ENCODE measurements at regions not wholly inside any gene's neighbourhood (a gene's known extent, or its start where the extent isn't known, plus 50 kb on each side); places are given as distances from the start of the nearest gene placed in this dataset.

GRCh38 chr2:186433777-186434432 is 52.2 kb upstream of the ZC3H15 start:
- TF ChIP-seq POLR2A (IDR thresholded peaks at IDR 0.05; ENCODE audit: low read depth, low read length) (no peak), EZH2 (IDR thresholded peaks at IDR 0.05; ENCODE audit: borderline replicate concordance, low read depth, low read length, severe bottlenecking) (no peak), CTCF (IDR thresholded peaks at IDR 0.05; ENCODE audit: extremely low read depth in 1 of 2, insufficient read depth in 1 of 2, low read depth in 1 of 2, low read length in 2 of 2) (no peak), POLR2AphosphoS5 (IDR thresholded peaks at IDR 0.05; ENCODE audit: insufficient read depth, low read depth, low read length) (no peak), MYC (IDR thresholded peaks at IDR 0.05; ENCODE audit: low read depth, low read length) (no peak), JUN (IDR thresholded peaks at IDR 0.05; ENCODE audit: borderline replicate concordance, insufficient read depth, insufficient read length, low read depth) (no peak), FOS (IDR thresholded peaks at IDR 0.05; ENCODE audit: borderline replicate concordance, insufficient read depth, low read length) (no peak)

Measured in endothelial cell of umbilical vein (primary cell).